GM18861 (cell line): ENCODE measurements at regions not wholly inside any gene's neighbourhood (a gene's known extent, or its start where the extent isn't known, plus 50 kb on each side); places are given as distances from the start of the nearest gene placed in this dataset.

Experiments used
- ATAC-seq: cut with Tn5 transposase; IDR thresholded peaks from one replicate; pipeline ENCODE4 v1.9.1; 2021; ENCODE audit not compliant: unreplicated experiment

GRCh38 chr22:48871176-48871840 is 956.4 kb downstream of the BRD1 start:
- no peak for ATAC-seq

GRCh38 chr22:48870436-48870835 is 957.2 kb downstream of the BRD1 start:
- ATAC-seq = no peak

DNA sequence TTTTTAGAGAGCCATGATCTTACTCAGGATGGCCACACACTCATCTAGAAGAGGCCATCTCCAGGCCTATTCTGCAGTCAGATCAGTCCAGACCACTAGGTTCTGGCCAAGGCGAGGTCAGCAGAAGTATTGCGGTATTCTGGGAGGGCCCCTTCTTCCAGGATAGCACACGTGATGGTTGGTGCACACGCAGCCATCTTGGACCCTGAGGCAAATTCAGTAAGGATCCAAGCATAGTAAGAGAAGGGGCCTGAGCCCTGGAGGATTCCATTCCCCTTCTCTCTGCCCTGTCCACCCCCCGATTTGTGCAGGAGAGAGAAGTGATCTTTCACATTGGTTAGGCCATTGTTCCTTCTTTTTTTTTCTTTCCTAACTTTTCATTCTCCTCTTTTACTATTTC is 957.9 kb downstream of the BRD1 start:
- no peak for ATAC-seq

DNA sequence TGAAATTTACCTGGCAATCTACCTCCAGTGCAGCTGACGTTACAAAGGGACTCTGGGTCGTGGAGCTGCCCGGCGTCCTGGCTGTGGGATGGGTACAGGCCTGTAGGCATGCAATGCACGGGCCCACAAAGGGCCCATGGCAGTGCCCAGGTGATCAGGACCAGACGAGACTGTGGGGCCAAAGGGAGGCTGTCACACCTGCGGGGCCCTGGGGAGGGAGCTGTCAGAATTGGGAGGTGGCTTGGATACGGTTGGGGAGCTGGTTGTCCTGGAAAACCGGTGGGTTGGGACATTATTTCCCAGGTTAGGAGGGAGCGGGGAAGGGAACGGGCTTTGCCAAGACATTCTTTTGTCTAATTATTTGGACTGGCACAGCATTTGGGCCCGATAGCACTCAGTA is 958.5 kb downstream of the BRD1 start:
- no peak for ATAC-seq

- no peak for ATAC-seq
Observed at GRCh38 chr22:48868554-48868953, 959.1 kb downstream of the BRD1 start.

GRCh38 chr22:48867891-48868290 is 959.8 kb downstream of the BRD1 start:
- no peak for ATAC-seq

- ATAC-seq = no peak
Observed at GRCh38 chr22:48866906-48867681, 960.6 kb downstream of the BRD1 start.

GRCh38 chr22:48864748-48865147 is 962.9 kb downstream of the BRD1 start:
- no peak for ATAC-seq

DNA sequence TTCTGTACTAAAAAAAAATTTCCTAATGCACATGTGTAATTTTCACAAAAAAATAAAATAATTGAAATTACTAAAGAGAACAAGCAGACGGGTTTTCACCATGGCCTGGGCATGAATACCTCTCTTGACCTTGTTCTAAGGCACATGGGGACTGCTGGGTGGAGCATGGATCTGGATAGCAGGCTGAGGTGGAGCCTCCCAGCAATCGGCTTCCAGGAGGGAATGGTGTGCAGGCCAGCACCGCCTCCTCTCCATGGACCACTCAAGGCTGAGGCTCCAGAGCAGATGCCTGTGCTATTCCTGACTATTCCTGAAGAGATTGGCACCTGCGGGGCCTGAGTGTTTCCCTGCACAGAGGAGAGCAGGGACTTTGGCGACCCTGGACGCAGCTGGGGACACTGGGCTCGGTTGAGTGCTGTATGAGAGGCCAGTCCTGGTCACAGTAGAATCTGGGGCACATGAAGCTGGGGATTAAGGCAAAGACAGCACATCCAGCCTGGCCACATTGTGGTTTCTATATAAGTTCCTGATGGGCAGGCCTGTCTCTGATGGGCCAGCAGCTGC is 963.6 kb downstream of the BRD1 start:
- no peak for ATAC-seq

GRCh38 chr22:48860557-48860956 is 967.1 kb downstream of the BRD1 start:
- no peak for ATAC-seq

DNA sequence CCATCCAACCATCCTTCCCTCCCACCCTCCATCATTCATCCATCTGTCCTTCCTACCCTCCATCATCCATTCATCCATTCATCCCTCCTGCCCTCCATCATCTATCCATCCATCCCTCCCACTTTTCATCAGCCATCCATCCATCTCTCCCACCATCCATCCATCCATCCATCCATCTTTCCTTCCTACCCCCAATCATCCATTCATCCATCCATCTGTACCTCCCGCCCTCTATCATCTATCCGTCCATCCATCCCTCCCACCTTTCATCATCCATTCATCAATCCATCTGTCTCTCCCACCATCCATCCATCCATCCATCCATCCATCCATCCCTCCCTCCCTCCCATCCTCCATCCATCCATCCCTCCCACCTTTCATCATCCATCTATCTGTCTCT is 968.8 kb downstream of the BRD1 start:
- ATAC-seq = no peak

GRCh38 chr22:48858121-48858520 is 969.6 kb downstream of the BRD1 start:
- no peak for ATAC-seq

DNA sequence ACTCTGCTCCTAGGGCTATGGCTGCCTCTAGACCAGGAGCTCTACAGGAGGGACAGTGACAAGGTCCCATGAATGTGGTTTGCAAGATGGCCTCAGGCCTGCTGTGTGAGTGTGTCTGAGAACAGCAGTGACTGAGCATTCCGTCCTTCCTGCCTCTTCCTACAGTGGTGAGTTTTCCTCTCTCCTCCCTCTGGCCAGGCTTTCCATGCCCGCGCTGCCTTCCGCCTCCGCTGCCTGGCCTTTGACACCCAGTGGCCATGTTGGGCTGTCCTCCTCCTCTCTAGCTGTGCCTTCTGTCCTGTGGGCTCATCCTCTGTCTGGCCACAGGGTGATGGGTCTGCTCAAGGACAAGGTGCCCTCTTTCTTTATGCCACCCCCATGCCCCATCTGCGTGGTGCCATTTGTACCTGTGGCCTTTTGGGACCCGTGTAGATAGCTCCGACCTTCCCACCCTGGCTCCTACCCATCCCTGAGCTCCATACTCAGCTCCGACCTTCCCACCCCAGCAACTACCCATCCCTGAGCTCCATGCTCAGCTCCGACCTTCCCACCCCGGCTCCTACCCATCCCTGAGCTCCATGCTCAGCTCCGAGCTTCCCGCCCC is 970.4 kb downstream of the BRD1 start:
- no peak for ATAC-seq

- ATAC-seq = no peak
Observed at GRCh38 chr22:48856308-48856615, 971.4 kb downstream of the BRD1 start.

DNA sequence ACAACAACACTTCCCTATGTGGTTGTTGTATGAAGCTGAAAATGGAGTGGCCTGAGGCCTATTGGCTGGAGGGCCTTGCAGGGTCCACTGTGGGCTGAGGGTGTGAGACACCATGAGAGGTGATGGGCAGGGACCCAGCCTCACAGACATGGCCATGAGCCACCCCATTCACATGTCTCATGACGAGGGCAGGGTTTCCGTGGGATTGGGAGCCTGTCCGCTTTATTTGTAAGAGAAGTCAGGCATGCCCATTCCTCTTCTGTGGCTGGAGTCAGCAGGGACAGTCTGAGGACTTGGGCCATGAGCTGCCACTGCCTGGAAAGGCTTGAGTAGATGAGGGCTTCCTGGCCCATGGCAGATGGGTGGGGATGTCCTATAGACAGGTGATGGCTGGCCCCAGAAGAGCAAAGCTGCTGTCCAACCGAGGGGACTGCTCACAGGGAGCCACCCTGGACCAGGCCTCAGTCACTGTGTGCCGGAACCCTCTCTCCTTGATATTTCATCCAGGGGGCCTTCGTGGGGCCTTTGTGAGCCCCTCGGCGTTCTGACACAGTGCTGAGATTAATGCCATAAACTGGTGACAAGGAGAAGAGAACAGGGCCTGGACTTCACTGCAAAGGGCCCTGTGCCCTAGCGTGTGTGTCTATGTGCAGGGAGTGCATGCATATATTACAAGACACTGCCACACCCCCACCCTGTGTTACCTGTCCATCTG is 971.9 kb downstream of the BRD1 start:
- ATAC-seq = no peak

GRCh38 chr22:48855013-48855412 is 972.7 kb downstream of the BRD1 start:
- ATAC-seq = no peak

GRCh38 chr22:48853627-48854240 is 973.9 kb downstream of the BRD1 start:
- no peak for ATAC-seq

DNA sequence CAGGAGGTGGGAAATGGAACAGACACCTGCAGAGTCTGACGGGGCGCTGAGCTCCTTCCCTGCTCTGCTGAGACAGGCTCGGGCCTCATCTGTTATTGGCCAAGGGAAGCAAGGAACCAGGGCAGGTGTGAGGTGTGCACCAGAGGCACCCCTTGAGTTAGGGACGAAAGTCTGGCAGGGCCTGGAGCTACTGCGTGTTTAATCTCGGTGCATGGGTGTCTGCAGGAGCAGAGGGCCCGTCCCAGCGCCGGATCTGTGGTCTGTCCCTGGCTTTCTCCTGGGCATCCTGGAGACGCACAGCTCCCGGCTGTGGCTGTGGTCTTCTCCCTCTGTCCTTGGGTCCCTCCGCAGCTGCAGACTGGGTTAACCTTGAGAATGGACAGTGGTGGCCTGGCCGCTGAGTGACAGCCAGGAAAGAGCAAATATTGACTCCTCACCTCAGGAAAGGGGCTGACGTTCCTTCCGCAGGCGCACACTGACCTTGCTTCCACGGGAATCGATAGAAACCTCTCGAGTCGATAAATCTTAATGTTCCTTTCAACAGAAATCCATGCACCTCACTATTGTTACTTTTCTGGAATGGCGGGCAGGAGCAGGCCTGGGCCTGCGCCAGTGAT is 975.6 kb downstream of the BRD1 start:
- ATAC-seq = no peak

DNA sequence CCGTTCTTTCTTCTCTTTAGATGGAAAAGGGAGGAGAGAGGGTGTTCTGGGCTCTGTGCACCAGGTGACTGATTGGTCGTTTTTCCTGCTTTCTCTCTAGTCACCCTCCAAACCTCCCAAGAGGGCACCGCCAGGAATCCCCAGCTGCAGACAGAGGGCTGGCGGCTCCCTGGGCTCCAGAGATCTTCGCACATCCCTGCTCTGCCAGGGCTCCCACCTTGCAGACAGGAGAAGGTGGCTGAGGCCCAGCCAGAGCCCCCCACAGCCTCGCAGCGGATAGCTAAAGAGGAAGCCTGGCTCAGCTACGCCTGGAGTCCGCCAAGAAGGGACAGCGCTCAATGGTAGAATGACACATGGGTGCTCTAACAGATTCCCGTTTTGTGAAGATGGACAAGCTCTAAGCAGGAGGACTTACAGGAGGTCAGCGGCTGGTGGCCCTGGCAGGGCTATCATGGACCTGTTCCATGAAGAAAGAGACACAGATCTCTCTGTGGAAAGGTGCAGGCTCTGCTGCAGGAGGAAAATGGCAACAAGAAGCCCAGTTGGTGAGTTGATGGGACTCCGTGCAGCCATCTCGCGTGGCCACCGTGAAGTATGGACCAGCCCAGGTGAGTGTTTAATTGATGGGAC is 976.9 kb downstream of the BRD1 start:
- no peak for ATAC-seq

- ATAC-seq = no peak
Observed at GRCh38 chr22:48849963-48850657, 977.6 kb downstream of the BRD1 start.
